Activated CD4-positive, alpha-beta T cell treated with anti-CD3 and anti-CD28 coated beads, Interleukin-2, amount 10 ng/mL, durations not matched to agents 24 days and 14 days (primary cell): ENCODE measurements at regions not wholly inside any gene's neighbourhood (a gene's known extent, or its start where the extent isn't known, plus 50 kb on each side); places are given as distances from the start of the nearest gene placed in this dataset.

ENCODE experiments used
- DNase-seq: peaks from one replicate; pipeline ENCODE4 v3.0.0; 2022
- H3K27ac Mint-ChIP-seq: one replicate; pipeline ENCODE4 v1.8.0; 2022; ENCODE audit warnings: mild to moderate bottlenecking, mixed read lengths
- H3K27me3 Mint-ChIP-seq: one replicate; pipeline ENCODE4 v1.8.0; 2022; ENCODE audit warnings: mixed read lengths
- H3K36me3 Mint-ChIP-seq: one replicate; pipeline ENCODE4 v1.8.0; 2022; ENCODE audit warnings: low read depth, mild to moderate bottlenecking, mixed read lengths
- H3K4me1 Mint-ChIP-seq: one replicate; pipeline ENCODE4 v1.8.0; 2021; ENCODE audit warnings: mixed read lengths
- H3K4me3 Mint-ChIP-seq: one replicate; pipeline ENCODE4 v1.8.0; 2022; ENCODE audit warnings: mild to moderate bottlenecking, moderate library complexity, mixed read lengths
- H3K9me3 Mint-ChIP-seq: one replicate; pipeline ENCODE4 v1.8.0; 2021; ENCODE audit warnings: mixed read lengths
- intact Hi-C: fragments of 100-400 bp; cut with micrococcal nuclease; formaldehyde crosslinking; loops from one replicate; pipeline ENCODE4 v1.15.1; 2023

GRCh38 chr1:108059945-108060344, 95.0 kb upstream of the VAV3 start:
- Mint-ChIP-seq H3K4me1 (peaks cover 14% of the 10 kb centered on the region), H3K27me3 (no peaks in the 10 kb centered on the region), H3K36me3 (peaks cover 2% of the 10 kb centered on the region), H3K9me3 (peaks cover 20% of the 10 kb centered on the region), H3K4me3 (no peak overlapping the region), H3K27ac (no peak overlapping the region)
- intact Hi-C loops, result no loop called here
- no peak for DNase-seq

GRCh38 chr1:108057541-108057940, 92.6 kb upstream of the VAV3 start:
- Mint-ChIP-seq H3K4me1 (peaks cover 2% of the 10 kb centered on the region), H3K36me3 (peaks cover 2% of the 10 kb centered on the region), H3K27me3 (no peaks in the 10 kb centered on the region), H3K9me3 (peaks cover 12% of the 10 kb centered on the region), H3K27ac (no peak overlapping the region), H3K4me3 (no peak overlapping the region)
- intact Hi-C loops, result no loop called here
- no peak for DNase-seq

GRCh38 chr1:108056436-108056990, 91.5 kb upstream of the VAV3 start:
- no peak overlapping the region for H3K4me3 Mint-ChIP-seq
- peaks cover under 1% of the 10 kb centered on the region for H3K36me3 Mint-ChIP-seq
- H3K27me3 Mint-ChIP-seq, result no peaks in the 10 kb centered on the region
- peaks cover 6% of the 10 kb centered on the region for H3K9me3 Mint-ChIP-seq
- H3K27ac Mint-ChIP-seq, result no peak overlapping the region
- DNase-seq, result no peak
- H3K4me1 Mint-ChIP-seq, result peaks cover 2% of the 10 kb centered on the region
- intact Hi-C loops, result no loop called here

GRCh38 chr1:108055387-108055786, 90.4 kb upstream of the VAV3 start:
- intact Hi-C loops, result no loop called here
- Mint-ChIP-seq H3K27ac (no peak overlapping the region), H3K4me1 (peaks cover 11% of the 10 kb centered on the region), H3K36me3 (no peaks in the 10 kb centered on the region), H3K9me3 (peaks cover 6% of the 10 kb centered on the region), H3K4me3 (no peak overlapping the region), H3K27me3 (no peaks in the 10 kb centered on the region)
- no peak for DNase-seq

- Mint-ChIP-seq H3K27me3 (no peaks in the 10 kb centered on the region), H3K9me3 (peaks cover 5% of the 10 kb centered on the region), H3K27ac (no peak overlapping the region), H3K36me3 (no peaks in the 10 kb centered on the region), H3K4me3 (no peak overlapping the region), H3K4me1 (peaks cover 21% of the 10 kb centered on the region)
- intact Hi-C loops, result no loop called here
- no peak for DNase-seq
Observed at GRCh38 chr1:108054396-108054795, 89.4 kb upstream of the VAV3 start.

- Mint-ChIP-seq H3K36me3 (no peaks in the 10 kb centered on the region), H3K27ac (no peak overlapping the region), H3K27me3 (no peaks in the 10 kb centered on the region), H3K9me3 (no peaks in the 10 kb centered on the region), H3K4me3 (no peak overlapping the region), H3K4me1 (peaks cover 22% of the 10 kb centered on the region)
- intact Hi-C loops, result loop anchor here (2.0 kb wide), 1 partner anchor 25 kb away; no protein-coding TSS in a partner anchor
- DNase-seq, result no peak
Observed at GRCh38 chr1:108053270-108054013, 88.5 kb upstream of the VAV3 start.

- Mint-ChIP-seq H3K9me3 (no peaks in the 10 kb centered on the region), H3K27me3 (no peaks in the 10 kb centered on the region), H3K4me3 (no peak overlapping the region), H3K4me1 (peaks cover 20% of the 10 kb centered on the region), H3K27ac (no peak overlapping the region), H3K36me3 (no peaks in the 10 kb centered on the region)
- intact Hi-C loops, result loop anchor here (1.0 to 2.0 kb wide), 5 partner anchors 10 to 115 kb away; partner anchors contain the start of gene VAV3
- DNase-seq, result no peak
Observed at GRCh38 chr1:108051631-108052377, 86.8 kb upstream of the VAV3 start.

GRCh38 chr1:108050911-108051629, 86.1 kb upstream of the VAV3 start:
- intact Hi-C loops, result loop anchor here (1.0 to 2.0 kb wide), 4 partner anchors 9 to 114 kb away; partner anchors contain the start of gene VAV3
- H3K4me3 Mint-ChIP-seq, result no peak overlapping the region

GRCh38 chr1:108050158-108050557, 85.2 kb upstream of the VAV3 start:
- DNase-seq, result no peak
- intact Hi-C loops, result loop anchor here (2.0 kb wide), 2 partner anchors 85 to 113 kb away; partner anchors contain the start of gene VAV3
- H3K9me3 Mint-ChIP-seq, result no peaks in the 10 kb centered on the region
- H3K36me3 Mint-ChIP-seq, result no peaks in the 10 kb centered on the region
- no peaks in the 10 kb centered on the region for H3K27me3 Mint-ChIP-seq
- H3K4me1 Mint-ChIP-seq, result peaks cover 21% of the 10 kb centered on the region
- peak overlapping the region; percentile 2 for H3K4me3 Mint-ChIP-seq
- peak overlapping the region; percentile 40 for H3K27ac Mint-ChIP-seq

More at GRCh38 chr1:108050911-108051629, 86.1 kb upstream of the VAV3 start:
- no peaks in the 10 kb centered on the region for H3K9me3 Mint-ChIP-seq
- H3K27ac Mint-ChIP-seq, result peak overlapping the region; percentile 62
- peak; percentile 60 for DNase-seq
- no peaks in the 10 kb centered on the region for H3K36me3 Mint-ChIP-seq
- H3K4me1 Mint-ChIP-seq, result peaks cover 20% of the 10 kb centered on the region
- no peaks in the 10 kb centered on the region for H3K27me3 Mint-ChIP-seq

- Mint-ChIP-seq H3K9me3 (no peaks in the 10 kb centered on the region), H3K4me3 (no peak overlapping the region), H3K27me3 (no peaks in the 10 kb centered on the region), H3K4me1 (peaks cover 28% of the 10 kb centered on the region), H3K27ac (no peak overlapping the region), H3K36me3 (peaks cover 1% of the 10 kb centered on the region)
- peak; percentile 62 for DNase-seq
- intact Hi-C loops, result no loop called here
Observed at GRCh38 chr1:108049178-108049819, 84.3 kb upstream of the VAV3 start.

- Mint-ChIP-seq H3K27me3 (no peaks in the 10 kb centered on the region), H3K27ac (no peak overlapping the region), H3K4me3 (no peak overlapping the region), H3K36me3 (peaks cover 2% of the 10 kb centered on the region), H3K4me1 (peaks cover 34% of the 10 kb centered on the region), H3K9me3 (no peaks in the 10 kb centered on the region)
- DNase-seq, result no peak
- intact Hi-C loops, result no loop called here
Observed at GRCh38 chr1:108048301-108049177, 83.6 kb upstream of the VAV3 start.

- intact Hi-C loops, result no loop called here
Observed at GRCh38 chr1:108047085-108047484, 82.1 kb upstream of the VAV3 start.

More at GRCh38 chr1:108047085-108047484, 82.1 kb upstream of the VAV3 start:
- no peak for DNase-seq
- Mint-ChIP-seq H3K9me3 (no peaks in the 10 kb centered on the region), H3K27me3 (no peaks in the 10 kb centered on the region), H3K4me3 (no peak overlapping the region), H3K36me3 (peaks cover 2% of the 10 kb centered on the region), H3K27ac (no peak overlapping the region), H3K4me1 (peaks cover 40% of the 10 kb centered on the region)
